Gastrocnemius medialis (tissue), 4 donors: ENCODE measurements at regions not wholly inside any gene's neighbourhood (a gene's known extent, or its start where the extent isn't known, plus 50 kb on each side); places are given as distances from the start of the nearest gene placed in this dataset.

Experiments used
- ATAC-seq, 2 donors: fragments of 150-250 bp; one replicate each; pipeline ENCODE4 v1.9.1; 2016
- DNase-seq, 2 donors: peaks; one replicate each; pipeline ENCODE4 v3.0.0-alpha.2; 2019
- H3K27ac ChIP-seq, 4 donors: fragments of 200-600 bp; sonication (generic); 1 replicate in 1 of 4; 2 replicates in 3 of 4; pipeline ENCODE4 v1.5.1; 2016 to 2018; ENCODE audit warnings: mild to moderate bottlenecking in 2 of 4, moderate library complexity in 1 of 4
- H3K27me3 ChIP-seq, 3 donors: fragments of 200-600 bp; sonication (generic) in 2 of 3; 1 replicate in 1 of 3; 2 replicates in 2 of 3; pipeline versions ENCODE4 v1.5.1 to v1.6.0; 2016 to 2019; ENCODE audit warnings: mild to moderate bottlenecking in 1 of 3, moderate library complexity in 1 of 3
- H3K36me3 ChIP-seq, 2 donors: fragments of 200-600 bp; sonication (generic) in 1 of 2; one replicate each; pipeline ENCODE4 v1.5.1; 2017 to 2018
- H3K4me1 ChIP-seq, 2 donors: fragments of 200-600 bp; sonication (generic) in 1 of 2; one replicate each; pipeline ENCODE4 v1.5.1; 2016 to 2017; ENCODE audit warnings: mild to moderate bottlenecking in 2 of 2
- H3K4me3 ChIP-seq, 4 donors: fragments of 200-600 bp; sonication (generic) in 3 of 4; 1 replicate in 1 of 4; 2 replicates in 3 of 4; pipeline ENCODE4 v1.5.1; 2016 to 2019; ENCODE audit warnings: mild to moderate bottlenecking in 2 of 4
- H3K9me3 ChIP-seq, 3 donors: fragments of 200-600 bp; sonication (generic) in 2 of 3; 1 replicate in 1 of 3; 2 replicates in 2 of 3; pipeline ENCODE4 v1.5.1; 2016 to 2019
- CTCF ChIP-seq, 5 experiments: fragments of 450-650 bp in 3 of 5; fragments of 200-600 bp in 2 of 5; sonication (generic) in 2 of 5; IDR thresholded peaks in 4 of 5; conservative IDR thresholded peaks in 1 of 5; 1 replicate in 4 of 5; 2 replicates in 1 of 5; pipeline ENCODE4 v1.5.1; 2016 to 2019; ENCODE audit warnings: antibody characterized with exemption in 5 of 5, mild to moderate bottlenecking in 3 of 5, moderate library complexity in 3 of 5
- POLR2A ChIP-seq, 2 donors: fragments of 450-650 bp; IDR thresholded peaks; one replicate each; pipeline ENCODE4 v1.6.1; 2017; ENCODE audit warnings: antibody characterized with exemption in 2 of 2, mild to moderate bottlenecking in 2 of 2, moderate library complexity in 2 of 2
- in situ Hi-C, 4 donors: fragments of 200-750 bp; cut with MboI; loops; one replicate each; pipeline versions ENCODE4 v1.15.0 to v1.8.0; 2017; ENCODE audit warnings: low sequenced_read_pairs in 4 of 4
- intact Hi-C: fragments of 100-400 bp; cut with DNase I; formaldehyde crosslinking; loops from one replicate; pipeline ENCODE4 v1.15.1; 2023; ENCODE audit warnings: low total_unique reads

- intact Hi-C loops, result no loop called here
- no peak for TF ChIP-seq CTCF (IDR thresholded peaks at IDR 0.05 in 4 of 5, conservative IDR thresholded peaks at IDR 0.05 in 1 of 5)
- no peak for TF ChIP-seq POLR2A (IDR thresholded peaks at IDR 0.05)
- in situ Hi-C loops, result no loop called here
- Histone ChIP-seq H3K4me1 (no peaks in the 10 kb centered on the region), H3K36me3 (no peaks in the 10 kb centered on the region), H3K9me3 (no peaks in the 10 kb centered on the region), H3K27me3 (peaks cover 2 to 12% (median 12%) of the 10 kb centered on the region in 3 donors), H3K27ac (no peak overlapping the region), H3K4me3 (no peak overlapping the region)
- no peak for ATAC-seq
- no peak for DNase-seq
Measured at GRCh38 chr18:79598633-79599175, 80.9 kb upstream of the CTDP1 start.

- in situ Hi-C loops (no loop called here), intact Hi-C loops (no loop called here)
- Histone ChIP-seq H3K4me3 (no peak overlapping the region), H3K27ac (no peak overlapping the region), H3K9me3 (no peaks in the 10 kb centered on the region), H3K27me3 (peaks cover 2 to 12% (median 9%) of the 10 kb centered on the region in 3 donors), H3K36me3 (no peaks in the 10 kb centered on the region), H3K4me1 (no peaks in the 10 kb centered on the region)
- DNase-seq, result no peak
- ATAC-seq, result no peak
- no peak for TF ChIP-seq CTCF (IDR thresholded peaks at IDR 0.05 in 4 of 5, conservative IDR thresholded peaks at IDR 0.05 in 1 of 5)
- TF ChIP-seq POLR2A (IDR thresholded peaks at IDR 0.05), result no peak
Measured at GRCh38 chr18:79599441-79599931, 80.1 kb upstream of the CTDP1 start.

GRCh38 chr18:79600141-79600540, 79.5 kb upstream of the CTDP1 start:
- intact Hi-C loops (no loop called here), in situ Hi-C loops (no loop called here)
- peaks cover 2 to 12% (median 9%) of the 10 kb centered on the region in 3 donors for H3K27me3 ChIP-seq

GRCh38 chr18:79600596-79600995, 79.0 kb upstream of the CTDP1 start:
- ATAC-seq (no peak), DNase-seq (no peak)
- H3K27ac ChIP-seq, result no peak overlapping the region
- no peak for TF ChIP-seq POLR2A (IDR thresholded peaks at IDR 0.05)
- no peak for TF ChIP-seq CTCF (IDR thresholded peaks at IDR 0.05 in 4 of 5, conservative IDR thresholded peaks at IDR 0.05 in 1 of 5)
- no peaks in the 10 kb centered on the region for H3K9me3 ChIP-seq
- H3K4me1 ChIP-seq, result no peaks in the 10 kb centered on the region
- no peak overlapping the region for H3K4me3 ChIP-seq
- in situ Hi-C loops (no loop called here), intact Hi-C loops (no loop called here)
- H3K36me3 ChIP-seq, result no peaks in the 10 kb centered on the region
- H3K27me3 ChIP-seq, result peaks cover 2 to 12% (median 9%) of the 10 kb centered on the region in 3 donors

More at GRCh38 chr18:79600141-79600540, 79.5 kb upstream of the CTDP1 start:
- ATAC-seq, result no peak
- Histone ChIP-seq H3K4me3 (no peak overlapping the region), H3K9me3 (no peaks in the 10 kb centered on the region), H3K27ac (no peak overlapping the region), H3K36me3 (no peaks in the 10 kb centered on the region), H3K4me1 (no peaks in the 10 kb centered on the region)
- no peak for DNase-seq
- no peak for TF ChIP-seq CTCF (IDR thresholded peaks at IDR 0.05 in 4 of 5, conservative IDR thresholded peaks at IDR 0.05 in 1 of 5)
- TF ChIP-seq POLR2A (IDR thresholded peaks at IDR 0.05), result no peak

- H3K4me1 ChIP-seq, result no peaks in the 10 kb centered on the region
- in situ Hi-C loops, result no loop called here
- no peak overlapping the region for H3K27ac ChIP-seq
- H3K27me3 ChIP-seq, result peaks cover 2 to 12% (median 9%) of the 10 kb centered on the region in 3 donors
- TF ChIP-seq CTCF (IDR thresholded peaks at IDR 0.05 in 4 of 5, conservative IDR thresholded peaks at IDR 0.05 in 1 of 5), result no peak
- no peak for TF ChIP-seq POLR2A (IDR thresholded peaks at IDR 0.05)
- no peak for DNase-seq
- no peaks in the 10 kb centered on the region for H3K9me3 ChIP-seq
- no peaks in the 10 kb centered on the region for H3K36me3 ChIP-seq
- no peak overlapping the region for H3K4me3 ChIP-seq
- ATAC-seq, result no peak
- intact Hi-C loops, result no loop called here
Measured at GRCh38 chr18:79601234-79601633, 78.4 kb upstream of the CTDP1 start.
